ENCODE measurements at regions not wholly inside any gene's neighbourhood (a gene's known extent, or its start where the extent isn't known, plus 50 kb on each side); places are given as distances from the start of the nearest gene placed in this dataset.

DNA sequence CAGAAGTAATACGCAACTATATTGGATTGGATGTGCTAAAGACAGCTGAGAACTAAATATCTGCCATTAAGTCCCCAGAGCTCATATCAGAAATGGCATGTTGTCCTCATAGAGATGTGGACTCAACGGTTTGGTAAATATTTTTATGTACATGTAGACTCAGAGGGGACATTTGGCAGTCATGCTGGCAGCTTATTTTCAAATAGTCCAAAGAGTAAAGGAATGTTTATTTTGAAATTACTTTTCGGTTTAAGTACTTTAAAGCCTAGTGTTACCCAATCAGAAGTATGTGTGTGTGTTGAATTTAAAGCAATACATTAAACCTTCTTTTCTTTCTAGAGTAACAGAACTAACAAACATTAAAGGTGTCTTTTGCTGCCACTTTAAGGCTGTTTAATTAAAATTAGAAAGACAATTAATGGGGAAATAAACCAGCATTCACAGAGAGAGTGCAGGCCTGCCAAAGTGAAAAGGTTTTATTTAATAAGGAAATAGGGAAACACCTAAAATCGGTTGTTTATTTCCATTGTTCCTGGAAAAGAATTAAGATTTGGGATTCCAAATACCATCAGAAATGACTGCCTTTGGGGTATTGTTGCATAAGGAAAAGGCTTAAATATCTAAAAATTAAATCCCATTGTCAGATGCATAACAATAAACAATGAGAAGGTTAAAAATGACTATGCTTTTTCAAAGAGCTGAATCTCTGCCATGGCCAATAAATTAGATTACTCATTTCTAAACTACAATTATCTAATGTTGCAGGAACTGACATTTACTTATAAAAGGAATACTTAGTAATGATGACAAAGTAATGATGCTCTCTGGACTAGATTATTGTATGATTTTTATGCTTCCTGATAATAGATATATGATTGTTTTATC is 113.4 kb upstream of the AHR start:
- no peaks in the 10 kb centered on the region for H3K27me3 ChIP-seq (ENCODE audit: insufficient read depth, low read depth, low read length)
- H3K36me3 ChIP-seq (ENCODE audit: insufficient read depth, low read length): no peaks in the 10 kb centered on the region
- no peaks in the 10 kb centered on the region for H3F3A ChIP-seq (ENCODE audit: insufficient read depth, low read length, poor library complexity, severe bottlenecking)
- TF ChIP-seq TAF1 (IDR thresholded peaks at IDR 0.05; ENCODE audit: low read depth) (no peak), SMC3 (conservative IDR thresholded peaks at IDR 0.05; ENCODE audit: poor library complexity) (no peak), EZH2 (IDR thresholded peaks at IDR 0.05; ENCODE audit: borderline replicate concordance, insufficient read depth, low read length, poor library complexity, severe bottlenecking) (no peak), RAD21 (conservative IDR thresholded peaks at IDR 0.05) (no peak), EP300 (conservative IDR thresholded peaks at IDR 0.05; ENCODE audit: poor library complexity, severe bottlenecking) (no peak), POLR2AphosphoS5 (IDR thresholded peaks at IDR 0.05) (no peak), MXI1 (conservative IDR thresholded peaks at IDR 0.05; ENCODE audit: poor library complexity, severe bottlenecking) (no peak)
- TF ChIP-seq, protein P1, sequence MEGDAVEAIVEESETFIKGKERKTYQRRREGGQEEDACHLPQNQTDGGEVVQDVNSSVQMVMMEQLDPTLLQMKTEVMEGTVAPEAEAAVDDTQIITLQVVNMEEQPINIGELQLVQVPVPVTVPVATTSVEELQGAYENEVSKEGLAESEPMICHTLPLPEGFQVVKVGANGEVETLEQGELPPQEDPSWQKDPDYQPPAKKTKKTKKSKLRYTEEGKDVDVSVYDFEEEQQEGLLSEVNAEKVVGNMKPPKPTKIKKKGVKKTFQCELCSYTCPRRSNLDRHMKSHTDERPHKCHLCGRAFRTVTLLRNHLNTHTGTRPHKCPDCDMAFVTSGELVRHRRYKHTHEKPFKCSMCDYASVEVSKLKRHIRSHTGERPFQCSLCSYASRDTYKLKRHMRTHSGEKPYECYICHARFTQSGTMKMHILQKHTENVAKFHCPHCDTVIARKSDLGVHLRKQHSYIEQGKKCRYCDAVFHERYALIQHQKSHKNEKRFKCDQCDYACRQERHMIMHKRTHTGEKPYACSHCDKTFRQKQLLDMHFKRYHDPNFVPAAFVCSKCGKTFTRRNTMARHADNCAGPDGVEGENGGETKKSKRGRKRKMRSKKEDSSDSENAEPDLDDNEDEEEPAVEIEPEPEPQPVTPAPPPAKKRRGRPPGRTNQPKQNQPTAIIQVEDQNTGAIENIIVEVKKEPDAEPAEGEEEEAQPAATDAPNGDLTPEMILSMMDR (IDR thresholded peaks at IDR 0.05; ENCODE audit: poor library complexity, severe bottlenecking): no peak
- TF ChIP-seq, protein P2, sequence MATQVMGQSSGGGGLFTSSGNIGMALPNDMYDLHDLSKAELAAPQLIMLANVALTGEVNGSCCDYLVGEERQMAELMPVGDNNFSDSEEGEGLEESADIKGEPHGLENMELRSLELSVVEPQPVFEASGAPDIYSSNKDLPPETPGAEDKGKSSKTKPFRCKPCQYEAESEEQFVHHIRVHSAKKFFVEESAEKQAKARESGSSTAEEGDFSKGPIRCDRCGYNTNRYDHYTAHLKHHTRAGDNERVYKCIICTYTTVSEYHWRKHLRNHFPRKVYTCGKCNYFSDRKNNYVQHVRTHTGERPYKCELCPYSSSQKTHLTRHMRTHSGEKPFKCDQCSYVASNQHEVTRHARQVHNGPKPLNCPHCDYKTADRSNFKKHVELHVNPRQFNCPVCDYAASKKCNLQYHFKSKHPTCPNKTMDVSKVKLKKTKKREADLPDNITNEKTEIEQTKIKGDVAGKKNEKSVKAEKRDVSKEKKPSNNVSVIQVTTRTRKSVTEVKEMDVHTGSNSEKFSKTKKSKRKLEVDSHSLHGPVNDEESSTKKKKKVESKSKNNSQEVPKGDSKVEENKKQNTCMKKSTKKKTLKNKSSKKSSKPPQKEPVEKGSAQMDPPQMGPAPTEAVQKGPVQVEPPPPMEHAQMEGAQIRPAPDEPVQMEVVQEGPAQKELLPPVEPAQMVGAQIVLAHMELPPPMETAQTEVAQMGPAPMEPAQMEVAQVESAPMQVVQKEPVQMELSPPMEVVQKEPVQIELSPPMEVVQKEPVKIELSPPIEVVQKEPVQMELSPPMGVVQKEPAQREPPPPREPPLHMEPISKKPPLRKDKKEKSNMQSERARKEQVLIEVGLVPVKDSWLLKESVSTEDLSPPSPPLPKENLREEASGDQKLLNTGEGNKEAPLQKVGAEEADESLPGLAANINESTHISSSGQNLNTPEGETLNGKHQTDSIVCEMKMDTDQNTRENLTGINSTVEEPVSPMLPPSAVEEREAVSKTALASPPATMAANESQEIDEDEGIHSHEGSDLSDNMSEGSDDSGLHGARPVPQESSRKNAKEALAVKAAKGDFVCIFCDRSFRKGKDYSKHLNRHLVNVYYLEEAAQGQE (IDR thresholded peaks at IDR 0.05; ENCODE audit: borderline replicate concordance): no peak
- no peaks in the 10 kb centered on the region for H4K20me1 ChIP-seq (ENCODE audit: insufficient read depth)
- H3K9me2 ChIP-seq (ENCODE audit: insufficient read depth, low read length): no peaks in the 10 kb centered on the region
- no peak overlapping the region for H2AFZ ChIP-seq (ENCODE audit: low read depth, low read length)
- H3K9me3 ChIP-seq (ENCODE audit: low read length): no peaks in the 10 kb centered on the region
- no peaks in the 10 kb centered on the region for H3K79me2 ChIP-seq (replicated peaks; ENCODE audit: insufficient read depth, low read length)
- no peak overlapping the region for H3K4me2 ChIP-seq (ENCODE audit: low read length)
- H3K4me3 ChIP-seq (ENCODE audit: low read length): no peak overlapping the region
- no peak overlapping the region for H3K9ac ChIP-seq (ENCODE audit: low read length)
- H3K27ac ChIP-seq (ENCODE audit: low read length): no peak overlapping the region

DNA sequence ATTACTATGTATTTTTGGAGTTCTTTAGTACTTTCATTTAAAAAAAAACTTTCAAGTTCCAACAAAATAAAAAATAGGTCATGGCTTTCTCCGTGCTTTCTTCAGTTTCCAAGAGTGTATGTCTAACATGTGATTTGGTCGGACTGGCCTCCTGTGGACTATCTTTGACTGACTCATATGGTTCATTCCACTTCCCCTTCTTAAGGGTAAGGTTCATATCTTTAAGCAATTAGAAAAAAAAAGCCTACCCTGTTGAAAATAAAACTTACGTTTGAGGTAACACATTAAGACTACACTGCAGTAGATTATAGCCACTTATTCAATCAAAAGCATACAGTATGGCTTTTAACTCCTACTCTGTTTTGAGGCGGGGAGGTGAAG is 112.8 kb upstream of the AHR start:
- no peaks in the 10 kb centered on the region for H4K20me1 ChIP-seq (ENCODE audit: insufficient read depth)

More for the DNA sequence above, 112.8 kb upstream of the AHR start:
- no peak overlapping the region for H3K9ac ChIP-seq (ENCODE audit: low read length)
- no peak overlapping the region for H2AFZ ChIP-seq (ENCODE audit: low read depth, low read length)
- no peaks in the 10 kb centered on the region for H3F3A ChIP-seq (ENCODE audit: insufficient read depth, low read length, poor library complexity, severe bottlenecking)
- H3K27me3 ChIP-seq (ENCODE audit: insufficient read depth, low read depth, low read length): no peaks in the 10 kb centered on the region
- H3K79me2 ChIP-seq (replicated peaks; ENCODE audit: insufficient read depth, low read length): no peaks in the 10 kb centered on the region
- TF ChIP-seq MXI1 (conservative IDR thresholded peaks at IDR 0.05; ENCODE audit: poor library complexity, severe bottlenecking) (no peak), TAF1 (IDR thresholded peaks at IDR 0.05; ENCODE audit: low read depth) (no peak), POLR2AphosphoS5 (IDR thresholded peaks at IDR 0.05) (no peak)
- TF ChIP-seq, protein P2 (IDR thresholded peaks at IDR 0.05; ENCODE audit: borderline replicate concordance): no peak
- H3K9me3 ChIP-seq (ENCODE audit: low read length): no peaks in the 10 kb centered on the region
- no peak overlapping the region for H3K27ac ChIP-seq (ENCODE audit: low read length)
- H3K9me2 ChIP-seq (ENCODE audit: insufficient read depth, low read length): no peaks in the 10 kb centered on the region
- H3K4me2 ChIP-seq (ENCODE audit: low read length): no peak overlapping the region
- no peak overlapping the region for H3K4me3 ChIP-seq (ENCODE audit: low read length)
- no peaks in the 10 kb centered on the region for H3K36me3 ChIP-seq (ENCODE audit: insufficient read depth, low read length)

Measured in neural cell (in vitro differentiated cells).